ENCODE measurements at regions not wholly inside any gene's neighbourhood (a gene's known extent, or its start where the extent isn't known, plus 50 kb on each side); places are given as distances from the start of the nearest gene placed in this dataset.

- Mint-ChIP-seq H3K4me1 (ENCODE audit: low read depth, unreplicated experiment) (no peaks in the 10 kb centered on the region), H3K4me3 (ENCODE audit: unreplicated experiment) (no peak overlapping the region), H3K27ac (ENCODE audit: unreplicated experiment) (no peak overlapping the region), H3K36me3 (ENCODE audit: unreplicated experiment) (peaks cover 5% of the 10 kb centered on the region), H3K27me3 (ENCODE audit: unreplicated experiment) (no peaks in the 10 kb centered on the region), H3K9me3 (ENCODE audit: unreplicated experiment) (no peaks in the 10 kb centered on the region)
- no peak for DNase-seq
- no peak for TF ChIP-seq CTCF (IDR thresholded peaks at IDR 0.05; ENCODE audit: partially characterized antibody, unreplicated experiment)
Measured at GRCh38 chr7:42448901-42449300, 211.9 kb upstream of the GLI3 start.

GRCh38 chr7:42445691-42446090 is 208.7 kb upstream of the GLI3 start:
- Mint-ChIP-seq H3K4me1 (ENCODE audit: low read depth, unreplicated experiment) (no peaks in the 10 kb centered on the region), H3K4me3 (ENCODE audit: unreplicated experiment) (no peak overlapping the region), H3K9me3 (ENCODE audit: unreplicated experiment) (no peaks in the 10 kb centered on the region), H3K27me3 (ENCODE audit: unreplicated experiment) (no peaks in the 10 kb centered on the region), H3K27ac (ENCODE audit: unreplicated experiment) (no peak overlapping the region), H3K36me3 (ENCODE audit: unreplicated experiment) (peaks cover 9% of the 10 kb centered on the region)
- no peak for DNase-seq
- TF ChIP-seq CTCF (IDR thresholded peaks at IDR 0.05; ENCODE audit: partially characterized antibody, unreplicated experiment), result no peak

- DNase-seq, result no peak
- no peak for TF ChIP-seq CTCF (IDR thresholded peaks at IDR 0.05; ENCODE audit: partially characterized antibody, unreplicated experiment)
- Mint-ChIP-seq H3K36me3 (ENCODE audit: unreplicated experiment) (peaks cover 21% of the 10 kb centered on the region), H3K4me3 (ENCODE audit: unreplicated experiment) (no peak overlapping the region), H3K27ac (ENCODE audit: unreplicated experiment) (no peak overlapping the region), H3K9me3 (ENCODE audit: unreplicated experiment) (peaks cover 7% of the 10 kb centered on the region), H3K4me1 (ENCODE audit: low read depth, unreplicated experiment) (no peaks in the 10 kb centered on the region), H3K27me3 (ENCODE audit: unreplicated experiment) (no peaks in the 10 kb centered on the region)
Measured at GRCh38 chr7:42440951-42441350, 203.9 kb upstream of the GLI3 start.

GRCh38 chr7:42432644-42433043 is 195.6 kb upstream of the GLI3 start:
- H3K27me3 Mint-ChIP-seq (ENCODE audit: unreplicated experiment), result no peaks in the 10 kb centered on the region
- TF ChIP-seq CTCF (IDR thresholded peaks at IDR 0.05; ENCODE audit: partially characterized antibody, unreplicated experiment), result no peak
- no peak overlapping the region for H3K27ac Mint-ChIP-seq (ENCODE audit: unreplicated experiment)
- no peak overlapping the region for H3K4me3 Mint-ChIP-seq (ENCODE audit: unreplicated experiment)
- no peaks in the 10 kb centered on the region for H3K36me3 Mint-ChIP-seq (ENCODE audit: unreplicated experiment)
- H3K4me1 Mint-ChIP-seq (ENCODE audit: low read depth, unreplicated experiment), result no peaks in the 10 kb centered on the region
- DNase-seq, result no peak
- H3K9me3 Mint-ChIP-seq (ENCODE audit: unreplicated experiment), result peaks cover 1% of the 10 kb centered on the region

GRCh38 chr7:42431873-42432272 is 194.9 kb upstream of the GLI3 start:
- Mint-ChIP-seq H3K4me1 (ENCODE audit: low read depth, unreplicated experiment) (no peaks in the 10 kb centered on the region), H3K9me3 (ENCODE audit: unreplicated experiment) (peaks cover 1% of the 10 kb centered on the region), H3K36me3 (ENCODE audit: unreplicated experiment) (no peaks in the 10 kb centered on the region), H3K4me3 (ENCODE audit: unreplicated experiment) (no peak overlapping the region), H3K27me3 (ENCODE audit: unreplicated experiment) (no peaks in the 10 kb centered on the region), H3K27ac (ENCODE audit: unreplicated experiment) (no peak overlapping the region)
- no peak for TF ChIP-seq CTCF (IDR thresholded peaks at IDR 0.05; ENCODE audit: partially characterized antibody, unreplicated experiment)
- DNase-seq, result no peak
